SK-N-SH (cell line): ENCODE measurements at regions not wholly inside any gene's neighbourhood (a gene's known extent, or its start where the extent isn't known, plus 50 kb on each side); places are given as distances from the start of the nearest gene placed in this dataset.
A peak's percentile ranks its signal among the peaks of the same experiment; 100 is the strongest.

Experiments
- CTCF ChIA-PET: fragments of 300-600, 350-600 bp; formaldehyde crosslinking; extraction: SDS; loops from one replicate; lab custom pipeline; 2021; lab: Yijun Ruan, JAX
- POLR2A ChIA-PET: fragments of 350-600 bp; sonication (Branson Sonifier 250); formaldehyde crosslinking; extraction: SDS; loops from one replicate; lab custom pipeline; 2020; ENCODE audit warnings: antibody characterized with exemption, inconsistent platforms; lab: Yijun Ruan, JAX
- DNase-seq: peaks from one replicate; pipeline ENCODE4 v3.0.0; 2012
- H2AFZ ChIP-seq: fragments of 200-600 bp; sonication (generic); 2 replicates; pipeline ENCODE4 v1.8.1; 2016; ENCODE audit warnings: antibody characterized with exemption, mild to moderate bottlenecking, low read depth
- H3F3A ChIP-seq: fragments of 200-600 bp; sonication (generic); replicated peaks from 2 replicates; pipeline ENCODE3; 2016; ENCODE audit warnings: antibody characterized with exemption, mild to moderate bottlenecking; ENCODE audit not compliant: insufficient read depth
- H3K27ac ChIP-seq, 2 experiments: fragments of 200-500 bp in 1 of 2; fragments of 200-600 bp in 1 of 2; sonication (Bioruptor generic) in 1 of 2; sonication (generic), shearing (Covaris generic) in 1 of 2; 2 replicates each; pipeline versions ENCODE4 v1.5.1 to v1.6.1; 2014 to 2016; ENCODE audit warnings: low read depth in 2 of 2, inconsistent platforms in 1 of 2, low read length in 1 of 2, mild to moderate bottlenecking in 1 of 2, mixed read lengths in 1 of 2
- H3K27me3 ChIP-seq: fragments of 200-600 bp; sonication (generic), shearing (Covaris generic); 2 replicates; pipeline ENCODE4 v1.6.1; 2016; ENCODE audit warnings: mixed run types; ENCODE audit not compliant: insufficient read depth
- H3K36me3 ChIP-seq, 2 experiments: fragments of 200-500 bp in 1 of 2; fragments of 200-600 bp in 1 of 2; sonication (Bioruptor generic) in 1 of 2; sonication (generic) in 1 of 2; replicated peaks in 1 of 2; 2 replicates each; pipeline versions ENCODE3 to v1.5.1; 2014 to 2016; ENCODE audit warnings: low read length in 1 of 2, mild to moderate bottlenecking in 1 of 2; ENCODE audit not compliant: insufficient read depth in 2 of 2, control insufficient read depth in 1 of 2
- H3K4me1 ChIP-seq, 2 experiments: fragments of 200-500 bp in 1 of 2; fragments of 200-600 bp in 1 of 2; sonication (Bioruptor generic) in 1 of 2; sonication (generic), shearing (Covaris generic) in 1 of 2; 2 replicates each; pipeline versions ENCODE4 v1.5.1 to v1.6.1; 2014 to 2016; ENCODE audit warnings: low read depth in 1 of 2, low read length in 1 of 2, mixed run types in 1 of 2; ENCODE audit not compliant: insufficient read depth in 2 of 2, control insufficient read depth in 1 of 2
- H3K4me2 ChIP-seq: fragments of 200-600 bp; sonication (generic), shearing (Covaris generic); 2 replicates; pipeline ENCODE4 v1.6.1; 2017; ENCODE audit warnings: mixed run types
- H3K4me3 ChIP-seq, 2 experiments: fragments of 200-500 bp in 1 of 2; fragments of 200-600 bp in 1 of 2; sonication (Bioruptor generic) in 1 of 2; sonication (generic), shearing (Covaris generic) in 1 of 2; 2 replicates each; pipeline versions ENCODE4 v1.5.1 to v1.8.1; 2014 to 2016; ENCODE audit warnings: low read depth in 2 of 2, inconsistent platforms in 1 of 2, low read length in 1 of 2, mild to moderate bottlenecking in 1 of 2, mixed read lengths in 1 of 2, moderate library complexity in 1 of 2
- H3K79me2 ChIP-seq: fragments of 200-600 bp; sonication (generic); 2 replicates; pipeline ENCODE4 v1.8.1; 2017; ENCODE audit warnings: mild to moderate bottlenecking; ENCODE audit not compliant: insufficient read depth
- H3K9ac ChIP-seq: fragments of 200-600 bp; sonication (generic); 2 replicates; pipeline ENCODE4 v1.6.1; 2017; ENCODE audit warnings: mixed run types
- H3K9me2 ChIP-seq: fragments of 200-600 bp; sonication (generic); 2 replicates; pipeline ENCODE4 v1.6.1; 2017; ENCODE audit warnings: mixed run types
- H3K9me3 ChIP-seq: fragments of 200-600 bp; sonication (generic); 2 replicates; pipeline ENCODE4 v1.6.1; 2017; ENCODE audit warnings: mixed run types, mild to moderate bottlenecking, moderate library complexity
- H4K20me1 ChIP-seq: fragments of 200-600 bp; sonication (generic); 2 replicates; pipeline ENCODE4 v1.6.1; 2017; ENCODE audit warnings: mild to moderate bottlenecking, mixed run types; ENCODE audit not compliant: insufficient read depth
- EZH2phosphoT487 ChIP-seq: fragments of 200-600 bp; sonication (generic); IDR thresholded peaks from 2 replicates; pipeline ENCODE4 v1.6.1; 2017; ENCODE audit warnings: low read depth, mixed run types, mild to moderate bottlenecking, antibody characterized with exemption, moderate library complexity, borderline replicate concordance
- GATA2 ChIP-seq: sonication (generic); formaldehyde crosslinking; IDR thresholded peaks from 2 replicates; pipeline ENCODE4 v1.5.0; 2020; ENCODE audit warnings: mild to moderate bottlenecking, missing genetic modification reagents
- MEF2A ChIP-seq: IDR thresholded peaks from 2 replicates; pipeline ENCODE4 v1.4.0; 2012; ENCODE audit warnings: low read depth, borderline replicate concordance
- MXI1 ChIP-seq: IDR thresholded peaks from 2 replicates; pipeline ENCODE4 v1.6.1; 2012; ENCODE audit warnings: mild to moderate bottlenecking, low read depth, low read length, improper control_type of control experiment
- NFIC ChIP-seq: IDR thresholded peaks from 2 replicates; pipeline ENCODE4 v1.4.0; 2012; ENCODE audit warnings: borderline replicate concordance
- NRF1 ChIP-seq: IDR thresholded peaks from 2 replicates; pipeline ENCODE4 v1.6.1; 2012; ENCODE audit warnings: low read depth, mild to moderate bottlenecking, low read length
- RXRA ChIP-seq: IDR thresholded peaks from 2 replicates; pipeline ENCODE4 v1.4.0; 2012; ENCODE audit warnings: low read depth, mild to moderate bottlenecking, borderline replicate concordance
- SIN3A ChIP-seq: IDR thresholded peaks from 2 replicates; pipeline ENCODE4 v1.6.1; 2012; ENCODE audit warnings: low read depth, mild to moderate bottlenecking, low read length, moderate library complexity, borderline replicate concordance
- USF2 ChIP-seq: fragments of 150-350 bp; IDR thresholded peaks from 2 replicates; pipeline ENCODE4 v1.6.1; 2017; ENCODE audit warnings: antibody characterized with exemption, low read length, low read depth, borderline replicate concordance
- ZBTB33 ChIP-seq: IDR thresholded peaks from 2 replicates; pipeline ENCODE4 v1.4.0; 2012; ENCODE audit warnings: low read depth, borderline replicate concordance
- WGBS: methylation state at CpG from one replicate; pipeline ENCODE4 v1.1.6; 2017; ENCODE audit warnings: low lambda C conversion rate; 5-methylcytosine and 5-hydroxymethylcytosine counted together

GRCh38 chr10:42477170-42477569, 161.2 kb downstream of the ZNF33B start:
- no peaks in the 10 kb centered on the region for H3K9me2 ChIP-seq
- H3K27ac ChIP-seq = peak overlapping the region; percentile 41 to 81; a peak in 2 of 4 replicates
- peak overlapping the region; percentile 86 for H3K4me2 ChIP-seq
- H3K36me3 ChIP-seq = peaks cover 18 to 26% of the 10 kb centered on the region in 2 experiments
- H3K27me3 ChIP-seq = no peaks in the 10 kb centered on the region
- H4K20me1 ChIP-seq = no peaks in the 10 kb centered on the region
- H3K79me2 ChIP-seq = peaks cover 92% of the 10 kb centered on the region
- H3K9ac ChIP-seq = peak overlapping the region; percentile 92
- DNase-seq = peak; percentile 44
- H3K9me3 ChIP-seq = no peaks in the 10 kb centered on the region
- peak overlapping the region; percentile 95 to 97 for H3K4me3 ChIP-seq
- ChIA-PET CTCF (no interaction called here), POLR2A (no interaction called here)
- H3K4me1 ChIP-seq = peaks cover 0 to 6% of the 10 kb centered on the region in 2 experiments; a peak in 2 of 4 replicates
- WGBS = 22% methylated on average over 19 of the region's 19 CpGs
- peaks cover 6% of the 10 kb centered on the region for H3F3A ChIP-seq
- TF ChIP-seq NRF1 (no peak), ZBTB33 (no peak), EZH2phosphoT487 (no peak), SIN3A (peak; percentile 59; the same call in 1 of the 2 replicates), USF2 (no peak), RXRA (no peak)
- H2AFZ ChIP-seq = no peak overlapping the region

- TF ChIP-seq MXI1 = no peak
- no peak for TF ChIP-seq NFIC
- TF ChIP-seq GATA2 (CRISPR knock-in tag) = no peak
- TF ChIP-seq MEF2A = no peak
- Histone ChIP-seq H3K9ac (peak overlapping the region; percentile 92), H3K27ac (peak overlapping the region; percentile 81 to 89), H3K9me2 (no peaks in the 10 kb centered on the region), H3K27me3 (no peaks in the 10 kb centered on the region), H3K36me3 (peaks cover 23 to 31% of the 10 kb centered on the region in 2 experiments), H3F3A (peaks cover 6% of the 10 kb centered on the region), H3K79me2 (peaks cover 91% of the 10 kb centered on the region), H3K9me3 (no peaks in the 10 kb centered on the region), H3K4me3 (peak overlapping the region; percentile 95 to 97), H3K4me1 (peaks cover 0 to 6% of the 10 kb centered on the region in 2 experiments; a peak in 2 of 4 replicates), H3K4me2 (peak overlapping the region; percentile 86), H4K20me1 (no peaks in the 10 kb centered on the region), H2AFZ (peak overlapping the region; percentile 85; the same call in 1 of the 2 replicates)
- 5% methylated on average over 11 of the region's 20 CpGs for WGBS
- no peak for DNase-seq
- ChIA-PET CTCF (no interaction called here), POLR2A (no interaction called here)
Measured at GRCh38 chr10:42476101-42476500, 162.3 kb downstream of the ZNF33B start.
